ENCODE measurements at regions not wholly inside any gene's neighbourhood (a gene's known extent, or its start where the extent isn't known, plus 50 kb on each side); places are given as distances from the start of the nearest gene placed in this dataset.

GRCh38 chr1:5464366-5464765, 527.9 kb downstream of the NPHP4 start:
- no peak for DNase-seq

GRCh38 chr1:5460974-5461373, 531.3 kb downstream of the NPHP4 start:
- DNase-seq, result no peak
- Mint-ChIP-seq H3K9me3 (peaks cover 5% of the 10 kb centered on the region), H3K4me3 (no peak overlapping the region), H3K27ac (no peak overlapping the region), H3K4me1 (no peaks in the 10 kb centered on the region), H3K27me3 (no peaks in the 10 kb centered on the region), H3K36me3 (ENCODE audit: low read depth) (no peaks in the 10 kb centered on the region)
- POLR2A ChIA-PET, result no interaction called here
- ATAC-seq (ENCODE audit: low read depth), result no peak
- TF ChIP-seq, protein P1, sequence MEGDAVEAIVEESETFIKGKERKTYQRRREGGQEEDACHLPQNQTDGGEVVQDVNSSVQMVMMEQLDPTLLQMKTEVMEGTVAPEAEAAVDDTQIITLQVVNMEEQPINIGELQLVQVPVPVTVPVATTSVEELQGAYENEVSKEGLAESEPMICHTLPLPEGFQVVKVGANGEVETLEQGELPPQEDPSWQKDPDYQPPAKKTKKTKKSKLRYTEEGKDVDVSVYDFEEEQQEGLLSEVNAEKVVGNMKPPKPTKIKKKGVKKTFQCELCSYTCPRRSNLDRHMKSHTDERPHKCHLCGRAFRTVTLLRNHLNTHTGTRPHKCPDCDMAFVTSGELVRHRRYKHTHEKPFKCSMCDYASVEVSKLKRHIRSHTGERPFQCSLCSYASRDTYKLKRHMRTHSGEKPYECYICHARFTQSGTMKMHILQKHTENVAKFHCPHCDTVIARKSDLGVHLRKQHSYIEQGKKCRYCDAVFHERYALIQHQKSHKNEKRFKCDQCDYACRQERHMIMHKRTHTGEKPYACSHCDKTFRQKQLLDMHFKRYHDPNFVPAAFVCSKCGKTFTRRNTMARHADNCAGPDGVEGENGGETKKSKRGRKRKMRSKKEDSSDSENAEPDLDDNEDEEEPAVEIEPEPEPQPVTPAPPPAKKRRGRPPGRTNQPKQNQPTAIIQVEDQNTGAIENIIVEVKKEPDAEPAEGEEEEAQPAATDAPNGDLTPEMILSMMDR (IDR thresholded peaks at IDR 0.05), result no peak
- CTCF ChIA-PET, result no interaction called here
- intact Hi-C loops (cut with micrococcal nuclease), result no loop called here

More at GRCh38 chr1:5464366-5464765, 527.9 kb downstream of the NPHP4 start:
- intact Hi-C loops (cut with micrococcal nuclease), result no loop called here
- TF ChIP-seq, protein P1 (IDR thresholded peaks at IDR 0.05), result no peak
- Mint-ChIP-seq H3K36me3 (ENCODE audit: low read depth) (no peaks in the 10 kb centered on the region), H3K27me3 (no peaks in the 10 kb centered on the region), H3K4me3 (no peak overlapping the region), H3K9me3 (peaks cover 5% of the 10 kb centered on the region), H3K27ac (no peak overlapping the region), H3K4me1 (no peaks in the 10 kb centered on the region)
- ATAC-seq (ENCODE audit: low read depth), result no peak
- ChIA-PET CTCF (no interaction called here), POLR2A (no interaction called here)

DNA sequence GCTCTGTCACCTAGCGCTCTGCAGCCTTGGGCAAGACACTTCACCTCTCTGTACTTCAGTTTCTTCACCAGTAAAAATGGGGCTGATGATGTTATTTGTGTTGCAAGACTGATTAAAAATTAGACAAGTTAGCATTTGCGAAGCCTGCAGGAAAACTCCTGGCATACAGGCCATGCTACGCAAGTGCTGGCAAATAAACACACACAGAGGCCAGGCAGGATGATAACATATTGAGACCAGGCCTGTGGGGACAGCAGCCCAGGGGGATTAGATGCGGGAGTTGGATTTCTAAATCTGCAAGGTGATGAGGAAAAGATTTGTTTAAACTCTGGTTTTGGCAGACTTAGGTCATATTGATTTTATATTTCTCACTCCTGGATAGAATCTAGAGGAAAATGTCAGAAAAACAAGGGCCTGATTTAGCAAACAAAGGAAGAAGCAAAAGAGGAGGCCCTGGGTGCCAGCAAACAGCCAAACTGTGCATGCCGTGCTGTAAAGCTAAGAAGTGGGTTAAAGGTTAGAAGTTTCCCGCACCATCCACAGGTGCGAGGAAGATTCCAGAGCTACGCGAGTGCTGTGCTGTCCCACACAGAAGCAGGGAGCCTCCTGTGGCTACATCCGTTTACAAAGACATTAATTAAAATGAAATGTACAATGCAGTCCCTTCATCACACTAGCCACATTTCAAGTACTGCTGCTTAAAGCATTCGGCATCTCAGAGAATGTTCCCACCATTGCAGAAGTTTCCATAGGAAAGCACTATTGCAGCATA, 532.2 kb downstream of the NPHP4 start:
- H3K4me1 Mint-ChIP-seq, result no peaks in the 10 kb centered on the region
- intact Hi-C loops (cut with micrococcal nuclease), result no loop called here
- ChIA-PET POLR2A (no interaction called here), CTCF (no interaction called here)
- no peak overlapping the region for H3K27ac Mint-ChIP-seq
- peaks cover 5% of the 10 kb centered on the region for H3K9me3 Mint-ChIP-seq
- TF ChIP-seq, protein P1 (IDR thresholded peaks at IDR 0.05), result no peak
- no peak overlapping the region for H3K4me3 Mint-ChIP-seq
- no peak for ATAC-seq (ENCODE audit: low read depth)
- H3K27me3 Mint-ChIP-seq, result no peaks in the 10 kb centered on the region
- H3K36me3 Mint-ChIP-seq (ENCODE audit: low read depth), result no peaks in the 10 kb centered on the region
- no peak for DNase-seq

DNA sequence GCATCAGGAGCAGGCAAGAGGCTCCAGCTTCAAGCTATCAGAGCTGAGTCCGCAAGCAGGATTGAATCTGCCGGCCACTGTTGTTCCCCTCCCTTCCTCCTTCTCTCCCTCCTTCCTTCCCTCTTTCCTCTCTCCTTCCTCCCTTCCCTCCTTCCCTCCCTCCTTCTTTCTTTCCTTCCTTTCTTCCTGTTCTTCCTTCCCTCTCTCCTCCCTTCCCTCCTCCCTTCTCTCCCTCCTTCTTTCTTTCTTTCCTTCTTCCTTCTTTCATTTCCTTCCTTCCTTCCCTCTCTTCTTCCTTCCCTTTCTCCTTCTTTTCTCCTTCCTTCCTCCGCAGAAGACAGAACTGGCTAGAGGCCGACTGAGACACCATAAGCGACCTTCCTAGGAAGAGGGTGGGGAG, 534.0 kb downstream of the NPHP4 start:
- H3K27me3 Mint-ChIP-seq, result no peaks in the 10 kb centered on the region
- no peak overlapping the region for H3K27ac Mint-ChIP-seq
- ATAC-seq (ENCODE audit: low read depth) (no peak), DNase-seq (no peak)
- H3K4me3 Mint-ChIP-seq, result no peak overlapping the region
- POLR2A ChIA-PET, result no interaction called here
- TF ChIP-seq, protein P1 (IDR thresholded peaks at IDR 0.05), result no peak
- H3K4me1 Mint-ChIP-seq, result no peaks in the 10 kb centered on the region
- peaks cover 2% of the 10 kb centered on the region for H3K9me3 Mint-ChIP-seq
- intact Hi-C loops (cut with micrococcal nuclease), result no loop called here
- H3K36me3 Mint-ChIP-seq (ENCODE audit: low read depth), result no peaks in the 10 kb centered on the region
- CTCF ChIA-PET, result no interaction called here

DNA sequence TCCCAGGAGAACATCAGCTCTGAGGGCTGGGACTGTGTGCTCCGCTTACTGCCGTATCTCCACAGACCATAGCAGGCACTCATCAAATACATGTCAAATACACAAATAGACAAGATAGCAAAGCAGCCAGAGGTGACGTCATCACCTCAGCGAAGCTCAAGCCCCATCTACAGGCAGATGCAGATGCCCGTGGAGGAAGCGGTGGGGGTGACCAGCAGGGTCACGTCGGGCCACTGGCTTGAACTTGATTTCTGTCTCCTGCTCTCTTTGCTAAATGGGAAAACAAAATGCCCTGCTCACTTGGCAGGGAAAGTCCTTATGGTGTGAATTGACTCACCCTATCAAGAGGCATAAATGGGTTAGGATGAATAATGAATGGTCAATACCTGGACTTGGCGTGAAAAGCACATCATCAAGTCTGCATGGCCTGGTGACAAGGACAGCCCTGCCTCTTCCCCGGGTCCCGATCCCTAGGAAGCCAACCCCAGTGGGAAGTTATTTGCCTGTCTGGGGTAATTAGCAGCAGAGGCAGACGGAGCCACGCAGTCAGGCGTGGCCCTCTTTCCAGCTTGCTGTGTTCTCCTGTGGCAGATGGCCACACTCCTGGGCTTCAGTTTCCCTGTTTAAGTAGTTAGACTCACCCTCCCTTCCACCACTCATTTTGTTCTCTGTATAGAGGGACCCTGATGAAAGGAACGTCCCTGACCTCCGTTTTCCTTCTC, 536.0 kb downstream of the NPHP4 start:
- no peaks in the 10 kb centered on the region for H3K27me3 Mint-ChIP-seq
- intact Hi-C loops (cut with micrococcal nuclease), result no loop called here
- POLR2A ChIA-PET, result no interaction called here
- H3K27ac Mint-ChIP-seq, result no peak overlapping the region
- TF ChIP-seq, protein P1 (IDR thresholded peaks at IDR 0.05), result no peak
- no peaks in the 10 kb centered on the region for H3K36me3 Mint-ChIP-seq (ENCODE audit: low read depth)
- no peak overlapping the region for H3K4me3 Mint-ChIP-seq
- no peaks in the 10 kb centered on the region for H3K4me1 Mint-ChIP-seq
- H3K9me3 Mint-ChIP-seq, result peaks cover 2% of the 10 kb centered on the region
- ATAC-seq (ENCODE audit: low read depth), result no peak
- CTCF ChIA-PET, result no interaction called here
- no peak for DNase-seq

Data from activated B cell treated with CpG ODN at 0.5 μM for 24 hours (primary cell).